Activated B cell treated with CpG ODN at 0.5 μM for 24 hours (primary cell): ENCODE measurements at regions not wholly inside any gene's neighbourhood (a gene's known extent, or its start where the extent isn't known, plus 50 kb on each side); places are given as distances from the start of the nearest gene placed in this dataset.

ENCODE experiments used
- ATAC-seq: fragments of 200-7000 bp; cut with Tn5 transposase; one replicate; pipeline ENCODE4 v1.10.0; 2021; ENCODE audit warnings: low read depth, mild to moderate bottlenecking, moderate library complexity
- CTCF ChIA-PET: fragments of 350-600 bp; sonication (Branson Sonifier 250); formaldehyde crosslinking; loops from one replicate; lab custom pipeline; 2021; ENCODE audit warnings: antibody characterized with exemption; lab: Charles Lee
- POLR2A ChIA-PET: fragments of 350-600 bp; sonication (Branson Sonifier 250); formaldehyde crosslinking; loops from one replicate; lab custom pipeline; 2021; ENCODE audit warnings: antibody characterized with exemption; lab: Charles Lee
- DNase-seq: peaks from one replicate; pipeline ENCODE4 v3.0.0; 2022
- H3K27ac Mint-ChIP-seq: one replicate; pipeline ENCODE4 v1.8.0; 2020; ENCODE audit warnings: mixed read lengths
- H3K27me3 Mint-ChIP-seq: one replicate; pipeline ENCODE4 v1.8.0; 2021; ENCODE audit warnings: mixed read lengths
- H3K36me3 Mint-ChIP-seq: one replicate; pipeline ENCODE4 v1.8.0; 2021; ENCODE audit warnings: low read depth, mixed read lengths
- H3K4me1 Mint-ChIP-seq: one replicate; pipeline ENCODE4 v1.8.0; 2021; ENCODE audit warnings: mixed read lengths
- H3K4me3 Mint-ChIP-seq: one replicate; pipeline ENCODE4 v1.8.0; 2020; ENCODE audit warnings: mild to moderate bottlenecking, mixed read lengths
- H3K9me3 Mint-ChIP-seq: one replicate; pipeline ENCODE4 v1.8.0; 2020; ENCODE audit warnings: mixed read lengths
- CTCF ChIP-seq: fragments of 200-600 bp; IDR thresholded peaks from one replicate; pipeline ENCODE4 v1.8.0; 2022; ENCODE audit warnings: antibody characterized with exemption, mild to moderate bottlenecking
- intact Hi-C: fragments of 100-400 bp; cut with micrococcal nuclease; formaldehyde crosslinking; loops from one replicate; pipeline ENCODE4 v1.15.1; 2024

- no peaks in the 10 kb centered on the region for H3K4me1 Mint-ChIP-seq
- H3K36me3 Mint-ChIP-seq, result peaks cover 2% of the 10 kb centered on the region
- ChIA-PET CTCF (no interaction called here), POLR2A (no interaction called here)
- H3K4me3 Mint-ChIP-seq, result no peak overlapping the region
- peaks cover 10% of the 10 kb centered on the region for H3K9me3 Mint-ChIP-seq
- DNase-seq (no peak), ATAC-seq (no peak)
- no peaks in the 10 kb centered on the region for H3K27me3 Mint-ChIP-seq
- intact Hi-C loops, result no loop called here
- no peak for TF ChIP-seq CTCF
- H3K27ac Mint-ChIP-seq, result no peak overlapping the region
These were observed 80.7 kb upstream of the ZNF280D start for GRCh38 chr15:56813995-56814394.

GRCh38 chr15:56812961-56813360 lies 79.7 kb upstream of the ZNF280D start:
- POLR2A ChIA-PET, result no interaction called here

GRCh38 chr15:56812221-56812620 lies 78.9 kb upstream of the ZNF280D start:
- ATAC-seq, result no peak

More at GRCh38 chr15:56812961-56813360, 79.7 kb upstream of the ZNF280D start:
- DNase-seq (no peak), ATAC-seq (no peak)
- H3K9me3 Mint-ChIP-seq, result peaks cover 18% of the 10 kb centered on the region
- H3K27ac Mint-ChIP-seq, result no peak overlapping the region
- H3K36me3 Mint-ChIP-seq, result peaks cover 2% of the 10 kb centered on the region
- no peak for TF ChIP-seq CTCF
- no peak overlapping the region for H3K4me3 Mint-ChIP-seq
- no peaks in the 10 kb centered on the region for H3K4me1 Mint-ChIP-seq
- CTCF ChIA-PET, result no interaction called here
- intact Hi-C loops, result no loop called here
- no peaks in the 10 kb centered on the region for H3K27me3 Mint-ChIP-seq

GRCh38 chr15:56811586-56811985 lies 78.3 kb upstream of the ZNF280D start:
- Mint-ChIP-seq H3K36me3 (peaks cover 2% of the 10 kb centered on the region), H3K27ac (no peak overlapping the region), H3K4me3 (no peak overlapping the region), H3K27me3 (no peaks in the 10 kb centered on the region), H3K4me1 (no peaks in the 10 kb centered on the region), H3K9me3 (peaks cover 25% of the 10 kb centered on the region)
- ChIA-PET CTCF (no interaction called here), POLR2A (no interaction called here)
- intact Hi-C loops, result no loop called here
- ATAC-seq, result no peak
- TF ChIP-seq CTCF, result no peak
- no peak for DNase-seq

More at GRCh38 chr15:56812221-56812620, 78.9 kb upstream of the ZNF280D start:
- no peak overlapping the region for H3K27ac Mint-ChIP-seq
- DNase-seq, result no peak
- peaks cover 2% of the 10 kb centered on the region for H3K36me3 Mint-ChIP-seq
- ChIA-PET CTCF (no interaction called here), POLR2A (no interaction called here)
- H3K27me3 Mint-ChIP-seq, result no peaks in the 10 kb centered on the region
- peaks cover 22% of the 10 kb centered on the region for H3K9me3 Mint-ChIP-seq
- intact Hi-C loops, result no loop called here
- no peak for TF ChIP-seq CTCF
- no peak overlapping the region for H3K4me3 Mint-ChIP-seq
- H3K4me1 Mint-ChIP-seq, result no peaks in the 10 kb centered on the region

GRCh38 chr15:56808160-56808559 lies 74.9 kb upstream of the ZNF280D start:
- DNase-seq (no peak), ATAC-seq (no peak)
- H3K27me3 Mint-ChIP-seq, result no peaks in the 10 kb centered on the region
- no peak for TF ChIP-seq CTCF
- H3K9me3 Mint-ChIP-seq, result peaks cover 25% of the 10 kb centered on the region
- H3K4me1 Mint-ChIP-seq, result peaks cover 24% of the 10 kb centered on the region
- ChIA-PET POLR2A (no interaction called here), CTCF (no interaction called here)
- H3K36me3 Mint-ChIP-seq, result peaks cover 2% of the 10 kb centered on the region
- intact Hi-C loops, result no loop called here
- no peak overlapping the region for H3K27ac Mint-ChIP-seq
- no peak overlapping the region for H3K4me3 Mint-ChIP-seq
